RPMI8226 (cell line): ENCODE measurements at regions not wholly inside any gene's neighbourhood (a gene's known extent, or its start where the extent isn't known, plus 50 kb on each side); places are given as distances from the start of the nearest gene placed in this dataset.
"Not testable (repeated sequence)": the region's sequence is repeated elsewhere in the genome, so short reads cannot be mapped to it uniquely, and the experiment has no call there.

Source experiments
- DNase-seq: peaks from one replicate; pipeline ENCODE4 v3.0.0-alpha.2; 2015

DNA sequence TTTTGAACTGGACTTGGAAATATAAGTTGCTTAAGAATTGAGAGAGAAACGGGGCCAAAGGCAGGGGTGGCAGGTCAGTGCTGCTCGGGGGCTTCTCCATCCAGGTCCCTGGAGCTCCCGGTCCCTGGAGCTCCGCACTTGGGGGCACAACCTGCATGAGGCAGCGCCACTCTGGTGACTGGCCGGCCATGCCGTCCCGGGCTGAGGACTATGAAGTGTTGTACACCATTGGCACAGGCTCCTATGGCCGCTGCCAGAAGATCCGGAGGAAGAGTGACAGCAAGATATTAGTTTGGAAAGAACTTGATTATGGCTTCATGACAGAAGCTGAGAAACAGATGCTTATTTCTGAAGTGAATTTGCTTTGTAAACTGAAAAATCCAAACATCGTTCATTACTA, 76.9 kb upstream of the POTEG start:
- not testable (repeated sequence) for DNase-seq

DNA sequence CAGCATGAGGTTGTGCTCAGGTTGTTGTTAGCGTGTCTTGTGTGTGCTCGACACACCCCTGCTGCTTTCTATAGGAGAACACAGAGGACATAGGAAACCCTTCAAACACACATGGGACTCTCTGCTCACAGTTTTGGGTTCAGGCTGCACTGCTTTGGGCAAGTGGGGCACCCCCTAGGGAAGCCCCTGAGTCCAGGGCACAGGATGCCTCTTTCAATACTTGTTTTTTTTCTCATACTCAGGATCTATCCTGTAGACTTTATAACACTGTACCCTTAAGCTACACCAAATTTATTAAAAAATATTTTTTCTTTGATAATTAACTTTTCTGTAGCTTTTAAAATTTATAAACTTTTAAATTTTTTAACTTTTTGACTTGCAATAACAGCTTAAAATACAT, 55.3 kb upstream of the POTEG start:
- DNase-seq = not testable (repeated sequence)

DNA sequence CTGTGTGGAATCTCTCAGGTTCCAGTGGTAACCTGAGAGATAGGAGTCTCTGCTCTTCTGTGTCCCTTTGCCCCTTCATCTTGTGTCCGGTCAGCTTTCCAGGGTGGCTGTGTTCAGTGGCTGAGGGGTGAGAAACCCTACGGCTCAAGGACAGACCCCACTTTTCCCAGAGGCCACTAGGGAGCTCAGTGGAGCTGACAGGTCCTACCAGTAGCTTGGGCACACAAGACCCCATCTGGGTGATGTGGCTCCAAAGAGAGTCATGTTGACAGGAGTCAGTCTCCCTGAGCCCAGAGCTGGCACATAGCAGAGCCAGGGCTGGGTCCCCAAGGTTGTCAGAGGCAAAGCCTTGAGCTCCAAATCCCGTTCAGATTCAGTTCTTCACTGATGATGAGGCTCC, 54.3 kb upstream of the POTEG start:
- DNase-seq = not testable (repeated sequence)

DNA sequence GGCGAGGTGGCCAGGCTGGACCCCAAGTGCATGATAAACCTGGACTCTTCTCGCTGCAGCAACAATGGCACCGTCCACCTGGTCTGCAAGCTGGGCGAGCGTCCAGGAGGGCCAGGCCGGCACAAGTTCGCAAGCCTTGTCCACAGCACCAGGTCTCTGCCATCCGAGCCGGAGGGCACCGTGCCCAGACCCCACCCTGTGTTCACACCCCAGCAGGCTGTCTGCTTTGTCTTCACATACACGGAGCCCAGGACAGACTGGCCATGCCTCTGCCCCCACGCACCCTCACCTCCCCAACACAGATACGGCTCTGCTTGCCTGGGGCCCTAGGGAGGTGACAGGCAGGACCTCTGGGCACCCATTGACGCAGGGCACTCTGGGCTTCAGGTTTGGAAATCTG, 53.5 kb upstream of the POTEG start:
- not testable (repeated sequence) for DNase-seq

DNA sequence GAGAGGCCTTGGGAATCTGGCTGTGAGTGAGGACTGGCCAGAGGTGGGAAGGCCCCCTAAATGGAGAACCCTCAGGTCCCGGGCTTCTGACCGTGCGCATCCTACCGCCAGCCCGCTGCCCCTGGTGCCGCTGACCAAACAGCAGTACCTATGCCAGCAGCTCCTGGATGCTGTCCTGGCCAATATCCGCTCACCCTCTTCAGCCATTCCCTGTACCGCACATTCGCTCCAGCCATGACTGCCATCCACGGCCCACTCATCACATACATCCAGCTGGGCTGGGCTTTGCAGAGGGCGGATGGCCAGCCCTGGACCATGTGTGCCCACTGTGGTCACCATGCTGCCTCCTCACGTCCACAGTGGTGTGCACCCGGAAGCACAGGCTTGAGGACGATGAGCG, 53.1 kb upstream of the POTEG start:
- not testable (repeated sequence) for DNase-seq

DNA sequence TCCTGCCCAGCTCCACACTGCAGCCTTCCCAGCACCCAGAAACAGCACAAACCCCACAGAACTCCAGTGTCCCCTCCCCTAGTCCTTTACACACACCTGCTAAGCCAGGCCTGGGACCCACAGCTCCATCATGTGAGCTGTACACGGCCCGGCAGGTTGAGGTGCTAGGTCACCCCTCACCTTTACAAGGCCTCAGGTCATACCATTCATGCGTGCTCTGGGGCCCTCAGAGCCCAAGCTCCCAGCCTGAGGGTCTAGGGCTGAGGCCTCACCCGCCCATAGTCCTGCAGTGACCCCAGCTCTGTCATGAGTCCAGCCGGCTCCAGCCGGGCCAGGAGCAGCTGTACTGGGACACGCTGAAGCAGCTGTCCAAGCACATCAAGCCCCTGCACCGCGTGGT, 51.2 kb upstream of the POTEG start:
- peak; percentile 3 for DNase-seq
